ENCODE measurements at regions not wholly inside any gene's neighbourhood (a gene's known extent, or its start where the extent isn't known, plus 50 kb on each side); places are given as distances from the start of the nearest gene placed in this dataset.

DNA sequence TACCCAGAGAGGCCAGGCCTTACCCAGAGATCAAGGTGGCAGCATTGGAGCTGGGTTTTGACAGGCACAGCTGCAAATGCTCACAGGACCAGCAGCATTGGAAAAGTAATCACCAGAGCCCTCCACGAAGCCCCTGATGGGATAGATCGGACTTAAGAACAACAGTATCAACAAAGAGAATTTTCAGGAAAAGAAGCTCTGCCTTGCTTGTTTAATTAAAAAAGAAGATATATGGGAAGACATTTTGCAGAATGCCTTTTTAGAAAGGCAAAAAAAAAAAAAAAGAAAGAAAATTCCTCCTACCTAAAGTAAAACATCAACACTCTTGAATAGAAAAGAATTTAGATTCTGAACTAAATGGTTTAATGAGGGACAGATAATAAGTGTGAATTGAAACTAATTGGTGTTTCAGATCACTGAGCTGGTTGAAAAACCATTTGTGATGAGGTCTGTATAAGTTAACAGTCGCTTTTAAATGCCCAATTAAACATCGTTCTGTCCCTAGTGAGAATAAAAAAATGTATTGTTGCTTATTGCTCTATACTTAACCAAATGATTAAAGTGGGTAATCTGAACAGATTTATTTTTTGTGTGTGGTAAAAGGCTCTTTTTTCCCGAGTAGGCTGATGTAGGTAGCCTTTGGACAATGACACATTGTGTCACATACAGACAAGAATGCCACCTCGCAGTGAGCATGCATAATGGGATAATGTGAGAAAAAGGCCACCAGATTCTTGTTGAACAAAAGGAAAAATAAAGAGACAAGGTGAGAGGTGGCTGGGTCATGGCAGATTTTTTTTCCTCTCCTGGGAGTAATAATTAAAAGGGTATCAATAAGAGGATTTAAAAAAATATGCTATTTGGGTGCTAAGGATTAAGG lies 93.0 kb upstream of the ARGLU1 start:
- Histone ChIP-seq H3K36me3 (no peaks in the 10 kb centered on the region), H3K4me1 (ENCODE audit: control insufficient read depth in 1 of 2, low read depth in 2 of 2) (no peaks in the 10 kb centered on the region), H3K27ac (no peak overlapping the region), H3K9me3 (no peaks in the 10 kb centered on the region), H3K27me3 (replicated peaks; ENCODE audit: insufficient read depth) (no peaks in the 10 kb centered on the region), H3K4me3 (no peak overlapping the region)
- no peak for DNase-seq (ENCODE audit: low spot score)
- no peak for ATAC-seq (ENCODE audit: insufficient number of reproducible peaks, low FRiP score, low read depth)
- TF ChIP-seq CTCF (IDR thresholded peaks at IDR 0.05), result no peak

DNA sequence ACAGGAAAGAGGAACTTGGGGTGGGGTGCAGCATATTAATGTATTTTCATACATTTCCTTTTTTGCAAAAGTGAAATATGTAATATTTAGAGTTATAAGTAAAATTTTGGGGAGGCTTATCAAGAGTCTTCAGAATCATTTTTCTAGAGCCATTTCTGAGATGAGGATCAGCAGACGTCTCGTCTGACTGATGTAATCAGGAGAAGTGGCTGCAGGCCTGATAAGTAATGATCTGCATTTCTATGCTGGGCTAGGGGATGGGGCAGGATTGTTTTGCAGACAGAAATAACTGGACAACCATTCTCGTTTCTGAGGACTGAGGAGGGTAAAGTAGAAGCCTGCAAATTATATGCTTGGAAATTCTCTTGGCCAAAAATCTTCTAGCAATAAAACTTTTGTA lies 89.2 kb upstream of the ARGLU1 start:
- DNase-seq (ENCODE audit: low spot score), result no peak
- TF ChIP-seq CTCF (IDR thresholded peaks at IDR 0.05), result no peak
- Histone ChIP-seq H3K27me3 (replicated peaks; ENCODE audit: insufficient read depth) (no peaks in the 10 kb centered on the region), H3K36me3 (no peaks in the 10 kb centered on the region), H3K27ac (no peak overlapping the region), H3K4me3 (no peak overlapping the region), H3K4me1 (ENCODE audit: control insufficient read depth in 1 of 2, low read depth in 2 of 2) (no peaks in the 10 kb centered on the region), H3K9me3 (no peaks in the 10 kb centered on the region)
- no peak for ATAC-seq (ENCODE audit: insufficient number of reproducible peaks, low FRiP score, low read depth)

- H3K9me3 ChIP-seq, result no peaks in the 10 kb centered on the region
- H3K4me1 ChIP-seq (ENCODE audit: control insufficient read depth in 1 of 2, low read depth in 2 of 2), result no peaks in the 10 kb centered on the region
- no peak for TF ChIP-seq CTCF (IDR thresholded peaks at IDR 0.05)
- no peak overlapping the region for H3K4me3 ChIP-seq
- no peak overlapping the region for H3K27ac ChIP-seq
- DNase-seq (ENCODE audit: low spot score) (no peak), ATAC-seq (ENCODE audit: insufficient number of reproducible peaks, low FRiP score, low read depth) (no peak)
- H3K36me3 ChIP-seq, result no peaks in the 10 kb centered on the region
- no peaks in the 10 kb centered on the region for H3K27me3 ChIP-seq (replicated peaks; ENCODE audit: insufficient read depth)
Observed at GRCh38 chr13:106656186-106656585, 88.2 kb upstream of the ARGLU1 start.

- no peaks in the 10 kb centered on the region for H3K27me3 ChIP-seq (replicated peaks; ENCODE audit: insufficient read depth)
- no peaks in the 10 kb centered on the region for H3K4me1 ChIP-seq (ENCODE audit: control insufficient read depth in 1 of 2, low read depth in 2 of 2)
- H3K9me3 ChIP-seq, result no peaks in the 10 kb centered on the region
- ATAC-seq (ENCODE audit: insufficient number of reproducible peaks, low FRiP score, low read depth) (no peak), DNase-seq (ENCODE audit: low spot score) (no peak)
- no peaks in the 10 kb centered on the region for H3K36me3 ChIP-seq
- H3K27ac ChIP-seq, result no peak overlapping the region
- no peak overlapping the region for H3K4me3 ChIP-seq
- TF ChIP-seq CTCF (IDR thresholded peaks at IDR 0.05), result no peak
Observed at GRCh38 chr13:106651442-106651841, 83.5 kb upstream of the ARGLU1 start.

GRCh38 chr13:106650690-106651205 lies 82.8 kb upstream of the ARGLU1 start:
- Histone ChIP-seq H3K4me3 (no peak overlapping the region), H3K36me3 (no peaks in the 10 kb centered on the region), H3K4me1 (ENCODE audit: control insufficient read depth in 1 of 2, low read depth in 2 of 2) (no peaks in the 10 kb centered on the region), H3K27ac (no peak overlapping the region), H3K9me3 (no peaks in the 10 kb centered on the region), H3K27me3 (replicated peaks; ENCODE audit: insufficient read depth) (no peaks in the 10 kb centered on the region)
- DNase-seq (ENCODE audit: low spot score), result no peak
- no peak for TF ChIP-seq CTCF (IDR thresholded peaks at IDR 0.05)
- ATAC-seq (ENCODE audit: insufficient number of reproducible peaks, low FRiP score, low read depth), result no peak
